ENCODE measurements at regions not wholly inside any gene's neighbourhood (a gene's known extent, or its start where the extent isn't known, plus 50 kb on each side); places are given as distances from the start of the nearest gene placed in this dataset.

- DNase-seq = no peak
Measured at GRCh38 chr6:49097116-49097515, 365.9 kb downstream of the MMUT start.

DNA sequence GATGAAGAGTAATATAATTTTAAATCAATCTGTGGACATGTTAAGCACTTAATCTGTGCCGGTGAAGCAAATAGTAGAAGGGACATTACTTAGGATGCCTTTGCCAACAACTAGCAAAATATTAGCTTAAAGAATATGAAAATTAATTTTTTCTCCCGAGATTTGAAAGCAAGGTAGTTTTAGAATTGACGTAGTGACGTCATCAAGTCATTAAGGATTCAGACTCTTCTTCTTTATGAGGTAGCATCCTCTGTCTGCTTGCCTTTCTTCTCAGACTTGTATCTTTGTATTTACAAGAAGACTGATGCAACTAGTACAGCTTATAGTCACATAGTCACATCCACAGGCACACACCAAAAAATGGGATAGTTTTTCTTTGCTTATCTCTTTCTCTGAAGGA lies 374.4 kb downstream of the MMUT start:
- DNase-seq = no peak

- no peak for DNase-seq
Measured at GRCh38 chr6:49087369-49087768, 375.7 kb downstream of the MMUT start.

DNA sequence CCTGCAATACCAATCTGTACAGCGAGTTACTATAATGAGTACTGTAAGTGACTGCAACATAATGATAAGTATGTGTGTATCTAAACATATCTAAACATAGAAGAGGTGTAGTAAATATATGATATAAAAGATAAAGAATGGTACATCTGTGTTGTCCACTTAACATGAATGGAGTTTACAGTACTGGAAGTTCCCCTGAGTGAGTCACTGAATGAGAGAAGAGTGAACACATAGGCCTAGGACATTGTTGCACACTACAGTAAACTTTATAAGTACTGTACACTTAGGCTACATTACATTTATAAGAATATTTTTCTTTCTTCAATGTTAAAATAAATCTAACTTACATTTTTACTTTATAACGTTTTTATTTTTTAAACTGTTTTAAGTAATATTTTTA lies 380.4 kb downstream of the MMUT start:
- DNase-seq = no peak

GRCh38 chr6:49072885-49073620 lies 390.0 kb downstream of the MMUT start:
- no peak for DNase-seq

DNA sequence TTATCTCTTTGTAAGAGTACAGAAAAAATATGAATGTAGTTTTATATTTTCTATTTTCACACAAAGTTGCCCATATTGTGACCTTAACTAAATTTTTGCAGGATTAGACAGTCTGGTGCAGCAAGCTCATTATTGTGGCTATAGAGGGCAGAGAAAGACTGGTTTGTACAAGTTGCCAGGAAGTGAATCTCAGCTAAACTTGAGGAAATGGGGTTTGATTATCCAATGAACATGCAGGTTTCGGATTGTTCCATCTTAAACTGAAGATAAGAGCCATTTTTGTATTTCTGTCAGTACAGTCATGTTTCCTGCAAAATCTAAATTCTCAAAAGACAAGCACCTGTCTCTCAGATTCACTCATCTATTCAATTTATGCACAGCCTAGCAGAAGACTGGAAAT lies 390.9 kb downstream of the MMUT start:
- no peak for DNase-seq

GRCh38 chr6:49070411-49070810 lies 392.6 kb downstream of the MMUT start:
- no peak for DNase-seq

- no peak for DNase-seq
Measured at GRCh38 chr6:49054311-49054710, 408.7 kb downstream of the MMUT start.

- no peak for DNase-seq
Measured at GRCh38 chr6:49052901-49053300, 410.2 kb downstream of the MMUT start.

GRCh38 chr6:49051281-49051680 lies 411.8 kb downstream of the MMUT start:
- no peak for DNase-seq

DNA sequence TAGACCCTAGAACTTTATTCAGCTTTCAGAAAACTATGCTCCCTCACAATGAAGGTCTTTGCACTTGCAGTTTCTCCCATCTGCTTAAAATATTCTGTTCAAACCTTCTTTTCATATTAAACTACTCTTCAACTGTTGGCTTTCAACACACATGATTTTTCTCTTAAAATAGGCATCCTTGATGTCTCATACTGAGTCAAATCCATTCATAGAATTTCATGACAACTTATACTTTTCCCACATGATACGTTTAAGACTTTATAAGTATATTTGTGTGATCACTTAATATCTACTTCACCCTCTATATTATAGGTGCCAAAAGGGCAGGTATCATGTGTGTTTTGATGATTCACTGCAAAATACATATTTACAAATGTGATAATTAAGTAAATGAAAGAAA lies 412.5 kb downstream of the MMUT start:
- DNase-seq = no peak

- no peak for DNase-seq
Measured at GRCh38 chr6:49038294-49038822, 424.7 kb downstream of the MMUT start.

- DNase-seq = no peak
Measured at GRCh38 chr6:49030251-49031020, 432.6 kb downstream of the MMUT start.

GRCh38 chr6:49027644-49028043 lies 435.4 kb downstream of the MMUT start:
- DNase-seq = no peak

- DNase-seq = no peak
Measured at GRCh38 chr6:49025273-49026240, 437.5 kb downstream of the MMUT start.

DNA sequence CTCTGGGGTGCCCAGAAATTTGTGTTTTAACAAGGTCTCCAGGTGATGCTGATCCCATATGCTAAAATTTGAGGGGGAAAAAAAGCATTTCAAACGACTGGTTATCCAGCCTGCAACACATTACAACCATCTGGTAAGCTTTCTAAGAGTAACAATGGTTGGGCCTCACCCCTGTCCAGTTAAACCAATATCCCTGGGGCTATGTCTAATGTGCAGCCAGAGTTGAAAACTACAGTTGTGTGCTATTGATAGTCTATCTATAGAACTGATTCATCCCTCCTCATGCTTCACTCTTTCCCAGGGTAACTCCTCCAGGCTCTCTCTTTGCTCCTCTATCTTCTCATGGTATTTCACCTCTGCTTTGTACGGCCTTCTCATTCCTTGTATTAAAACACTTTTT lies 458.3 kb downstream of the MMUT start:
- no peak for DNase-seq

DNA sequence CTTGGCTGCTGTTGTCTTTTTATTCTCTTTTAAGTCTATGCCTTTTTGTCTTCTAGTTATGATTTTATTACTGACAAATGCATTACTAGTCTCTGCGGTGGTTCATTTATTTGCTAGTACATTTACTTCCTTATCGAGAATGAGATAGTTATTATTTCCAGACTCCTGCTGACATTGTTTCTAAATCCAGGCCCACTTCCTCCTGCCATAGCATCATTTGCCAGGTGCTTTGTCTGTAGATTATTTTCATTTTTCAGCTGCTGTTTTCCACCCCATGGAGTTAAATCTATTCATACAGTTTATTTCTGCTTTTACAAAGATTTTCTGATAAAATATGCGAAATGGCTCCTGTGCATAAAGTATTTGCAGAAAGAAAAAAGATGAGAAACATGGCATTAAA lies 459.7 kb downstream of the MMUT start:
- no peak for DNase-seq

DNA sequence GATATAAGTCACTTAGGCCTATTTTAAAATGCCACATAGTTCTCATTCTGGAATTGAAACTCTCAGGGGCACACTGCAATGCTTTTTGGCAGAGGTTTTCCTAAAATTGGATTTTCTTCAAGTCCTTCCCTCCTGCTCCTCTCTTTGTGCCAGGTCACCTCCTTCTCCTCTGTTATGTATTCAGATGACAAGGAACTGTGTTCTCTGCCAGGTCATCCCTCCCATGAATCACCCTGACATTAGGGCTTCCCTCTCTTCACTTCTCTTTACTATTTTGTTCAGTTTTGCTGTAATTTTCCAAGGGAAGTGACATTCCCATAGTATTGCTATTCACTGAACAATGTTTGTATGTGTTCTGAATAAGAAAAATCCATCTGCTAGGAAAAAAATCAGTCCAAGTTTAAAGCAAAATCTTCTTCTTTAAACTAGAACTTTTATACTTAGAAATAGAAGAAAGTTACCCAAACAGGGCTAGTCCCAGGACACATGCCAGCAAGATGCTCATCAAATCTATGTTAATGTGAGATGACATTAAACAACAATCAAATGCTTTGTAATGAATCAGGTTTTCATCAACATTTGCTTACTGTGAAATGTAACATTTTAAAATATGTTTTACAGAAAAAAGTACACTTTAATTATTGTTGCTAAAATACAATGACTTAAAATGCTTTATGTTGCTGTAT lies 461.1 kb downstream of the MMUT start:
- DNase-seq = no peak

- DNase-seq = no peak
Measured at GRCh38 chr6:48998574-48998973, 464.5 kb downstream of the MMUT start.

DNA sequence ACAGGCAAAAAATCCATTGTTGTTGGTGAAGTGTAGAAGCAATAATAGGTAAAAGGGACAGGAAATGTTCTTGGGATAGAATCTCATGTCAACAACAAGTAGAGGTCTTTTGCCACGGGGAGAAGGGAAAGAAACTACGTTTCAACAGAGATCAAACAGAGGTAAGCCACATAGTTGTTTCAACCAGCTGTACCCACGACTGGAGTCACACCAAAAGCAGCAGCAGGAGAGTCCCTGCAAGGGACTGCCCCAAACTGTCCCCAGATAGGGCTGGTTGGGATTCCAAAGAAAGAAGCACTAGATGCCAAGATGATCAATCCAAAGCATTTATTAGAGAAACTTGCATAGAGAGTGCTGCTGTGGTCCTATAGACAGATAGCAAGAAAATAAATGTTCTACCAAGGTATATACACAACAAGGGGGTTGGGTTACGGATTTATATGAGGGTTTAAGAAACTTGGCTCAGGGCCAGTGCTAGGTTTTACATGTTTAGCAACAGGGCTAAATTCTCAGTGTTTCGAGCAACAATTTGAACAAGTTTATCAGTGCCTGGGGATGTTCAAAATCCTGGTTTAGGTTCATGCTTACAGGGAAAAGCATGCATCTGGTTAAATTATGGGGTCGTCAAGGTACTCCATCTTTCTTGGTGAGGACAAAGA lies 466.5 kb downstream of the MMUT start:
- DNase-seq = no peak

- DNase-seq = no peak
Measured at GRCh38 chr6:48994811-48995210, 468.2 kb downstream of the MMUT start.

DNA sequence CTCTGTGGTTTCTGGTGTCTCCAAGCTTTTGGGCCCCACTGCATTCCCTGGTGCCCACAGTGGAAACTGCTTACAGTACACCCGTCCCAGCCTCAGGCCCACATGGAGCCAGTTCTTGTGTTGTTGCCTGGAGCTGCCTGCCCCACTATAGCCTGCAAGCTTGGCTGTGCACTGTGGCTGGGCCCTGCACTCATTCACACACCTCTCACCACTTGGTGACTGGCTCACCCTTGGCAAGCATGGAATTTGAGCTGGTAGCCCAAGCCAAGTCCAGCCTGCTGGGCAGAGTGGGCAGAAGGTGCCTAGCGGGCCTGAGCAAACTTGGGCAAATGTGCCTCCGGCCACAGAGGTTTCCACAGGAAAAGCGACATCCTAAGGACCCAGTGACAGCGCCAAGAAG lies 472.3 kb downstream of the MMUT start:
- no peak for DNase-seq

Data from suppressor macrophage (primary cell).